Glutamatergic neuron (in vitro differentiated cells): ENCODE measurements at regions not wholly inside any gene's neighbourhood (a gene's known extent, or its start where the extent isn't known, plus 50 kb on each side); places are given as distances from the start of the nearest gene placed in this dataset.

Experiments used
- DNase-seq: peaks from one replicate; pipeline ENCODE4 v3.0.0; 2022
- H3K27ac Mint-ChIP-seq: one replicate; pipeline ENCODE4 v1.8.0; 2020; ENCODE audit warnings: mild to moderate bottlenecking, mixed read lengths, inconsistent platforms; ENCODE audit not compliant: unreplicated experiment
- H3K27me3 Mint-ChIP-seq: one replicate; pipeline ENCODE4 v1.8.0; 2020; ENCODE audit warnings: mild to moderate bottlenecking, moderate library complexity, mixed read lengths, inconsistent platforms; ENCODE audit not compliant: unreplicated experiment
- H3K36me3 Mint-ChIP-seq: one replicate; pipeline ENCODE4 v1.8.0; 2020; ENCODE audit warnings: mild to moderate bottlenecking, mixed read lengths, inconsistent platforms; ENCODE audit not compliant: unreplicated experiment
- H3K4me1 Mint-ChIP-seq: one replicate; pipeline ENCODE4 v1.8.0; 2020; ENCODE audit warnings: mild to moderate bottlenecking, low read depth, mixed read lengths, inconsistent platforms; ENCODE audit not compliant: unreplicated experiment
- H3K4me3 Mint-ChIP-seq: one replicate; pipeline ENCODE4 v1.8.0; 2020; ENCODE audit warnings: mild to moderate bottlenecking, mixed read lengths, inconsistent platforms; ENCODE audit not compliant: unreplicated experiment
- H3K9me3 Mint-ChIP-seq: one replicate; pipeline ENCODE4 v1.8.0; 2020; ENCODE audit warnings: mild to moderate bottlenecking, moderate library complexity, mixed read lengths, inconsistent platforms; ENCODE audit not compliant: unreplicated experiment
- TF ChIP-seq, protein P1 (sequence below): fragments of 200-600 bp; sonication (generic); IDR thresholded peaks from one replicate; pipeline ENCODE4 v1.5.0; 2021; ENCODE audit not compliant: partially characterized antibody, unreplicated experiment

DNA sequence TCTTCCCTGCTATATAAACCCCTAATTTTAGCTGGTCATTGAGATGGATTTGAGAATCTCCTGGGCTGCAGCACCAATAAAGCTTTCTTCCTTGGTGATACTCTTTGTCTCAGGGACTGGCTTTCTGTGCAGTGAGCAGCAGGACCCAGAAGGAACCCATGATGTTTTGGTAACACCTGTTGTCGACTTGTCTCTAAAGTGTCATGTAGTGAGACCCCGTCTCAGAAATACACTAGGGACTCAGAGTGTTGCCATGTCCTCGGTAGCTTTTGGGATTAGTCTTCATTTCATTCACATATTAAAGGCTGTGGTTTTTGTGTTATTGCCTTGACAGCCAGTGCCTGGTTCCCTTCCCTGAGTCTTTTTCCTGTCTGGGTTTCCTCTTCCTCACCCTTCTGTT lies 1078.7 kb downstream of the TBC1D22A start:
- Mint-ChIP-seq H3K4me3 (no peak overlapping the region), H3K9me3 (peaks cover 25% of the 10 kb centered on the region), H3K4me1 (no peaks in the 10 kb centered on the region), H3K27ac (no peak overlapping the region), H3K36me3 (peaks cover 13% of the 10 kb centered on the region), H3K27me3 (no peaks in the 10 kb centered on the region)
- TF ChIP-seq, protein P1, sequence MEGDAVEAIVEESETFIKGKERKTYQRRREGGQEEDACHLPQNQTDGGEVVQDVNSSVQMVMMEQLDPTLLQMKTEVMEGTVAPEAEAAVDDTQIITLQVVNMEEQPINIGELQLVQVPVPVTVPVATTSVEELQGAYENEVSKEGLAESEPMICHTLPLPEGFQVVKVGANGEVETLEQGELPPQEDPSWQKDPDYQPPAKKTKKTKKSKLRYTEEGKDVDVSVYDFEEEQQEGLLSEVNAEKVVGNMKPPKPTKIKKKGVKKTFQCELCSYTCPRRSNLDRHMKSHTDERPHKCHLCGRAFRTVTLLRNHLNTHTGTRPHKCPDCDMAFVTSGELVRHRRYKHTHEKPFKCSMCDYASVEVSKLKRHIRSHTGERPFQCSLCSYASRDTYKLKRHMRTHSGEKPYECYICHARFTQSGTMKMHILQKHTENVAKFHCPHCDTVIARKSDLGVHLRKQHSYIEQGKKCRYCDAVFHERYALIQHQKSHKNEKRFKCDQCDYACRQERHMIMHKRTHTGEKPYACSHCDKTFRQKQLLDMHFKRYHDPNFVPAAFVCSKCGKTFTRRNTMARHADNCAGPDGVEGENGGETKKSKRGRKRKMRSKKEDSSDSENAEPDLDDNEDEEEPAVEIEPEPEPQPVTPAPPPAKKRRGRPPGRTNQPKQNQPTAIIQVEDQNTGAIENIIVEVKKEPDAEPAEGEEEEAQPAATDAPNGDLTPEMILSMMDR, result no peak
- DNase-seq, result no peak

DNA sequence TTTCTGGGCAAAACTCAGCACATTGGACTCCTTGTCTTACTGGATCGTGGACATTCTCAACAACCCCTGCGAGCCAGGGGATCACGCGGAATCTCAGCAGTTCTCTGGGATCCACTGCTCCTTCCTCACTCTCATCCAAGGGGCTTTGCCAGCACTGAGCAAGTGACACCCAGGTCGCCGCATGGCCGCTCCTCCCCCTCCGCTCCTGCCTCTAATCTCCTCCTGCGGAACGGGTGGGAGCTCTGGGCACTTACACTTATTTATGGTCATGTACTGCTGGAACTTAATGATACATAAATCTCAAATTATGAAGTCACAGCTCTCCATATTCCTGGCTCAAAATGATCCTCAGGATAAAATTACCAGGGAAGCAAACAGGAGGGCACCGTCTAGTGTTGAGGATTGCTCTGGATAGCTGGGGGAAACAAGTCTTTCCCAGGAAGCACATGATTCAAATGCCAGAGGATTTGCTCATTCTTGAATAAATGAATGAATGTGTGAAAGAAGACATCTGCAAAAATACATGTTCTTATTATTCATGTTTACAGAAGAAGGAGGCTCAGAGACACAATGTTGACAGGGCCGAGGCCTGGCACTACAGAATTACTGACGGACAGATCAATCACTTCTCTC lies 1077.3 kb downstream of the TBC1D22A start:
- Mint-ChIP-seq H3K4me1 (no peaks in the 10 kb centered on the region), H3K27me3 (no peaks in the 10 kb centered on the region), H3K36me3 (peaks cover 11% of the 10 kb centered on the region), H3K27ac (no peak overlapping the region), H3K4me3 (no peak overlapping the region), H3K9me3 (peaks cover 23% of the 10 kb centered on the region)
- TF ChIP-seq, protein P1, result no peak
- DNase-seq, result no peak

DNA sequence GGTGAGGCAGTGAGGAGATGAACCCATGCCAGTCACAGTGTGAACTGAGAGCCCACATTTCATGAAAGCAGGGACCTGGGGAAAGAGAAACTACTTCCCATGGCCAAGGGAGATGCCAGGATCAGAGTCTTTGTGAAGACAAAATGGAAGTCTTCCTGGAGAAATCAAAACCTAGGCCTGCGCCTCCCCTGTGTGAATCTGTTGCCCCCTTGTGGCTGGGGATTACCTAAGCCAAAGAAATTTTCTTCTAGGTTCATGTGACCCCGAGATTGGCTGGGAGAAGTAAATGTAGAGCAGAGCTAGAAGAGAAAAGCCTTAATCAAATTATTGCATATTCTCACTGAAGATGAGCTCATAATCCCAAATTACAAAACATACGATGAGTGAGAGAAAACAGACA lies 1075.3 kb downstream of the TBC1D22A start:
- Mint-ChIP-seq H3K36me3 (peaks cover 16% of the 10 kb centered on the region), H3K4me1 (no peaks in the 10 kb centered on the region), H3K4me3 (no peak overlapping the region), H3K27ac (no peak overlapping the region), H3K9me3 (peaks cover 28% of the 10 kb centered on the region), H3K27me3 (peaks cover 4% of the 10 kb centered on the region)
- no peak for DNase-seq
- TF ChIP-seq, protein P1, result no peak

DNA sequence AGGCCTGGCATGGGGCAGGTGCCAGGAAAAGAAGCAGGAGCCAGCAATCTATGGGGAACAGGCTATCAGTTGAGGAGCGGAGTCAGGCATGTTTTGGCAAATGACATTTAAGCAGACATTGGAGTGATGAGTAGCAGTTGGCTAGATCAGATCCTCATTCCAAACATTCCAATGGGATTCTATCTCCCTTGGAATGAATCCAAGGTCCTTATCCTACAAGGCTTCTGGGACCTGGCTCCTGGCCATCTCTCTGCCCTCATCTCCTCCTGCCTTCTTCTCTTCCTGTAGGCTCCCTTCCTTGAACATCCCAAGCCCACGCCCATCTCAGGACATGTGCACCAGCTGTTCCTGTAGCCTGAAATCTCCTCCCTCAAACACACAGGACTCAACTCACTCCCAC lies 1074.5 kb downstream of the TBC1D22A start:
- H3K36me3 Mint-ChIP-seq, result peaks cover 16% of the 10 kb centered on the region
- peaks cover 5% of the 10 kb centered on the region for H3K27me3 Mint-ChIP-seq
- no peak overlapping the region for H3K4me3 Mint-ChIP-seq
- H3K4me1 Mint-ChIP-seq, result no peaks in the 10 kb centered on the region
- no peak overlapping the region for H3K27ac Mint-ChIP-seq
- peaks cover 29% of the 10 kb centered on the region for H3K9me3 Mint-ChIP-seq
- DNase-seq, result no peak
- TF ChIP-seq, protein P1, result no peak

DNA sequence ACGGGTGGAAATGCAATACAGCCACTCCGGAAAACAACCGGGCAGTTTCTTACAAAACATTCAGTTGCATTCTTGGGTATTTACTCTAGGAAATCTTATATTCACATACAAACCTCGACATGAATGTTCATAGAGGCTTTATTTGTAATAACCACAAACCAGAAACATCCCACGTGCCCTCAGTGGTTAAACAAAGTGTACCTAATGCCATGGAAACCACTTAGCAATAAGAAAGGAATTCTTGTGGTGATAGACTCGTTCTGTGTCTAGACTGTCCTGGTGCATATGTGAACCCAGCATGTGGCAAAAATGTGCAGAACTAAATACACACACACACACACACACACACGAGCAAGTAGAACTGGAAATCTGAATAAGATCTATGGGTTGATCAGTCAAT lies 1073.3 kb downstream of the TBC1D22A start:
- no peaks in the 10 kb centered on the region for H3K4me1 Mint-ChIP-seq
- peaks cover 26% of the 10 kb centered on the region for H3K9me3 Mint-ChIP-seq
- TF ChIP-seq, protein P1, result no peak
- no peak for DNase-seq
- H3K36me3 Mint-ChIP-seq, result peaks cover 8% of the 10 kb centered on the region
- H3K27ac Mint-ChIP-seq, result no peak overlapping the region
- H3K27me3 Mint-ChIP-seq, result peaks cover 5% of the 10 kb centered on the region
- no peak overlapping the region for H3K4me3 Mint-ChIP-seq
